Activated CD8-positive, alpha-beta T cell treated with anti-CD3 and anti-CD28 coated beads for 36 hours (primary cell): ENCODE measurements at regions not wholly inside any gene's neighbourhood (a gene's known extent, or its start where the extent isn't known, plus 50 kb on each side); places are given as distances from the start of the nearest gene placed in this dataset.

Experiments used
- ATAC-seq: fragments of 200-7000 bp; cut with Tn5 transposase; one replicate; pipeline ENCODE4 v1.10.0; 2021; ENCODE audit warnings: mild to moderate bottlenecking, moderate library complexity
- CTCF ChIA-PET: fragments of 350-600 bp; sonication (Branson Sonifier 250); formaldehyde crosslinking; loops from one replicate; lab custom pipeline; 2021; ENCODE audit warnings: antibody characterized with exemption; lab: Charles Lee
- POLR2A ChIA-PET: fragments of 350-600 bp; sonication (Branson Sonifier 250); formaldehyde crosslinking; loops from one replicate; lab custom pipeline; 2021; ENCODE audit warnings: antibody characterized with exemption; lab: Charles Lee
- DNase-seq: peaks from one replicate; pipeline ENCODE4 v3.0.0-alpha.2; 2020
- H3K27ac Mint-ChIP-seq: one replicate; pipeline ENCODE4 v1.8.0; 2021; ENCODE audit warnings: mild to moderate bottlenecking, mixed read lengths
- H3K27me3 Mint-ChIP-seq: one replicate; pipeline ENCODE4 v1.8.0; 2021; ENCODE audit warnings: mixed read lengths
- H3K36me3 Mint-ChIP-seq: one replicate; pipeline ENCODE4 v1.8.0; 2021; ENCODE audit warnings: low read depth, mixed read lengths
- H3K4me1 Mint-ChIP-seq: one replicate; pipeline ENCODE4 v1.8.0; 2021; ENCODE audit warnings: low read depth, mixed read lengths
- H3K4me3 Mint-ChIP-seq: one replicate; pipeline ENCODE4 v1.8.0; 2021; ENCODE audit warnings: mild to moderate bottlenecking, moderate library complexity, mixed read lengths
- H3K9me3 Mint-ChIP-seq: one replicate; pipeline ENCODE4 v1.8.0; 2021; ENCODE audit warnings: mixed read lengths
- CTCF ChIP-seq: fragments of 200-600 bp; IDR thresholded peaks from one replicate; pipeline ENCODE4 v1.8.0; 2022; ENCODE audit warnings: antibody characterized with exemption, mild to moderate bottlenecking
- intact Hi-C: fragments of 100-400 bp; cut with micrococcal nuclease; formaldehyde crosslinking; loops from one replicate; pipeline ENCODE4 v1.10.0; 2022

DNA sequence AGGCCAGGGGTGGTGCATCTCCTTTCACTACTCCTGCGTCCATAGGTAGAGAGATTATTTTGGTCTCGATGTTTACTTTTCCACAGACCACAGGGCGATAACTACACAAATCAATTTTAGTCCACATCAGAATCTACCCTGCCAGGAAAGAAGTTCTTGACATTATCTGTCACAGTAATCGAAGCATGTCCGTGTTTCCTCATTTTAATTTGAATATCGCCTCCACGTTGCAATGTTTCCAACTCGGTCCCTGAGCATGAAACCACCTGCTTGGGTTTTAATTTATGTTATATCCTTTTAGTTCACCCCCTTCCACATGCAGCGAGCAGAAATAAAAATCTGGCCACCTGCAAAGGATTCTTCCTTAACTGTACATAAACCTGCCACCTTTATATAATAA is 100.1 kb upstream of the ATXN3L start:
- intact Hi-C loops, result no loop called here
- H3K27ac Mint-ChIP-seq, result no peak overlapping the region

DNA sequence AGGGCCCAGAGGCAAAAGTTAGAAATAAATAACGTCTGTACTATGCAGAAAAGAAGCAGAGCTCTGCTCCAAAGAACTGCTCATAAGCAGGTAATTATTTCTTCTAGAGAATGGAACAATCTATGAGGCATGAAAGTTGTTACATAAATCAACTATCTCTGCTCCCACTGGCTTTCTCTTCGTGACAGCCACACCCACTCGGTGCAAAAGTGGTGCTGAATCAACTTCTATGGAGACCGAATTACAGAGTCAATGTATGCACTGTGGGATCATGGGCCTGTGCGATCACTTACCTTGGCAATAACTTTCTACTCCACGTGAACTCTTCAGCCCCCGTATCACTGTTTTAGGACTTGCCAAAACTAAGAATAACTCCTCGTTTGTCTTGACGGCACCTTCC is 99.4 kb upstream of the ATXN3L start:
- ChIA-PET CTCF (no interaction called here), POLR2A (no interaction called here)
- H3K27ac Mint-ChIP-seq, result no peak overlapping the region
- H3K36me3 Mint-ChIP-seq, result no peaks in the 10 kb centered on the region
- no peak for TF ChIP-seq CTCF
- H3K4me1 Mint-ChIP-seq, result no peaks in the 10 kb centered on the region
- DNase-seq (no peak), ATAC-seq (no peak)
- no peaks in the 10 kb centered on the region for H3K9me3 Mint-ChIP-seq
- intact Hi-C loops, result no loop called here
- no peak overlapping the region for H3K4me3 Mint-ChIP-seq
- H3K27me3 Mint-ChIP-seq, result no peaks in the 10 kb centered on the region

More for the DNA sequence above, 100.1 kb upstream of the ATXN3L start:
- Mint-ChIP-seq H3K27me3 (no peaks in the 10 kb centered on the region), H3K9me3 (no peaks in the 10 kb centered on the region), H3K36me3 (no peaks in the 10 kb centered on the region), H3K4me3 (no peak overlapping the region), H3K4me1 (no peaks in the 10 kb centered on the region)
- ChIA-PET CTCF (no interaction called here), POLR2A (no interaction called here)
- ATAC-seq (no peak), DNase-seq (no peak)
- no peak for TF ChIP-seq CTCF

DNA sequence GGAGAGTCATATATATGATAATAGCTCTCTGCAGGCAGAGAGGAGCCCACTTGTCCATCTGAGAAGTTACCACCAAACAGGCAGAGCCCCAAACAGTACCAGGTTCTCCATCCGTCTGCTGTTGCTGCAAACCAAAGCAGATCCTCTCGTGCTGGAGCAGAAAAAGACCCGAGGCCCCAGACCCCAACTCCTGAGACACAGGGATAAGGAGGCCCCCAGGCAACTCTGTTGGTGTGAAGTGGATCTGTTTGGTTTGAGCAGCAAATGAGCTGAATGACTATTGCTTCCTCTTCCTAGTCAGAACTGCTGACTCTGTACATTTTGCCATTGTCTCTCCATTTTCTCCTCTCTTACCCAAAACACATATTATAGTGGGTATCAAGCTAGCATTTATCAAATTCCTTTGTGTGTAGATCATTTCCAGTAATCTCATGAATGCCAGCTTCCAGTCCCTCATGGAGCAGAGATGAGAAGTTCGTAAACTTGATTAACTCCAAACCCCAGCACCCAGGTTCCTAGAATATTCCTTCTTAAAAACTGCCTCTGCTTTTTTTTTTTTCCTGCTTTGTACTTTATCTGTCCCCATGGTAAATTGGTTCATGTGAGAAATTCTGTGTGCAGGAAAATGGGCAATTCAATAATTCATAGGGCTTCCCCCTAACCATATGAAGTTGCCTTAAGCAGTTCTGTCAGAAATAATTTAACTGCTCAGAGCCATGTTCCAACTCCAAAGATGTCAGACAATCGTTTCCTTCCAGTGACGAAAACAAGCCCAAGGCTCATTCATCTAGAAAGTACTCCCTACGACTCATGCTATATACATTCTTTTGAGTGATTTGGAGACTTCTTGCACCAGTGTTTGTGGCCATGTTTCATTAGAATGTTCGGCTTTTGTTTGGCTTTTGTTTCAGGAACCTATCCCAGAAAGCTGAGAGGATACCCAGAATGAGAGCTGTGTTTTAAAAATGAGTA is 98.6 kb upstream of the ATXN3L start:
- Mint-ChIP-seq H3K36me3 (no peaks in the 10 kb centered on the region), H3K4me3 (no peak overlapping the region), H3K27me3 (no peaks in the 10 kb centered on the region), H3K9me3 (no peaks in the 10 kb centered on the region), H3K4me1 (no peaks in the 10 kb centered on the region), H3K27ac (no peak overlapping the region)
- no peak for TF ChIP-seq CTCF
- DNase-seq, result no peak
- POLR2A ChIA-PET, result no interaction called here
- ATAC-seq, result no peak
- intact Hi-C loops, result no loop called here
- CTCF ChIA-PET, result no interaction called here

GRCh38 chrX:13415509-13415908 is 95.7 kb upstream of the ATXN3L start:
- POLR2A ChIA-PET, result no interaction called here
- H3K27ac Mint-ChIP-seq, result no peak overlapping the region
- ATAC-seq, result no peak
- no peak overlapping the region for H3K4me3 Mint-ChIP-seq
- intact Hi-C loops, result no loop called here
- CTCF ChIA-PET, result interaction anchor here (0.7 kb wide), 1 partner anchor 253 kb away, joined by 3 read pairs; no protein-coding TSS in a partner anchor
- no peaks in the 10 kb centered on the region for H3K9me3 Mint-ChIP-seq
- no peak for TF ChIP-seq CTCF
- no peak for DNase-seq
- H3K27me3 Mint-ChIP-seq, result no peaks in the 10 kb centered on the region
- no peaks in the 10 kb centered on the region for H3K36me3 Mint-ChIP-seq
- H3K4me1 Mint-ChIP-seq, result no peaks in the 10 kb centered on the region

DNA sequence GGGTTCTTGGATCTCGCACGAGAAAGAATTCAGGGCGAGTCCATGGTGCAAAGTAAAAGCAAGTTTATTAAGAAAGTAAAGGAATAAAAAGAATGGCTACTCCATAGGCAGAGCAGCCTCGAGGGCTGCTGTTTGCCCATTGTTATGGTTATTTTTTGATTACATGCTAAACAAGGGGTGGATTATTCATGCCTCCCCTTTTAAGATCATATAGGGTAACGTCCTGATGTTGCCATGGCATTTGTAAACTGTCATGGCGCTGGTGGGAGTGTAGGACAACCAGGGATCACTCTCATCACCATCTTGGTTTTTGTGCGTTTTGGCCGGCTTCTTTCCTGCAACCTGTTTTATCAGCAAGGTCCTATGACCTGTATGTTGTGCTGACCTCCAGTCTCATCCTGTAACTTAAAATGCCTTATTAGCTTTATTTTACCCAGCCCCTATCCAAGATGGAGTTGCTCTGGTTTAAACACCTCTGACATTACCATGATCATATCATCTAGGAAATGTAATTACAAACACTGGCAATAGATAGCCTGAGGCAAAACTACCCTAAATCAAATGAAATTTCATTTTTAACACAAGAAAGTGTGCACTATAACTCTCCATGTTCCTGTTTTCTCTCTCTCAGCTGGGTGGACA is 94.3 kb upstream of the ATXN3L start:
- intact Hi-C loops, result no loop called here
- Mint-ChIP-seq H3K36me3 (no peaks in the 10 kb centered on the region), H3K4me3 (no peak overlapping the region), H3K4me1 (no peaks in the 10 kb centered on the region), H3K9me3 (no peaks in the 10 kb centered on the region), H3K27ac (no peak overlapping the region), H3K27me3 (no peaks in the 10 kb centered on the region)
- TF ChIP-seq CTCF, result no peak
- CTCF ChIA-PET, result no interaction called here
- POLR2A ChIA-PET, result no interaction called here
- DNase-seq (no peak), ATAC-seq (no peak)
